ENCODE measurements at regions not wholly inside any gene's neighbourhood (a gene's known extent, or its start where the extent isn't known, plus 50 kb on each side); places are given as distances from the start of the nearest gene placed in this dataset.

GRCh38 chr10:109588259-109588658, 335.1 kb downstream of the XPNPEP1 start:
- no peak for TF ChIP-seq ZFX (IDR thresholded peaks at IDR 0.05)
- no peak for TF ChIP-seq CTCF (IDR thresholded peaks at IDR 0.05 in 2 of 3, conservative IDR thresholded peaks at IDR 0.05 in 1 of 3; ENCODE audit: borderline replicate concordance in 1 of 3, insufficient read depth in 1 of 3, low read depth in 2 of 3, low read length in 2 of 3)
- no peak for TF ChIP-seq POLR2A (IDR thresholded peaks at IDR 0.05; ENCODE audit: borderline replicate concordance, extremely low read depth, insufficient read depth, insufficient read length)
- TF ChIP-seq JUND (IDR thresholded peaks at IDR 0.05): no peak
- TF ChIP-seq CEBPB (IDR thresholded peaks at IDR 0.05; ENCODE audit: low read depth): no peak
- TF ChIP-seq EGR1 (IDR thresholded peaks at IDR 0.05; ENCODE audit: low read depth): no peak
- TF ChIP-seq EZH2phosphoT487 (IDR thresholded peaks at IDR 0.05; ENCODE audit: borderline replicate concordance): no peak
- TF ChIP-seq SRF (IDR thresholded peaks at IDR 0.05; ENCODE audit: low read depth): no peak
- no peak for TF ChIP-seq MAX (IDR thresholded peaks at IDR 0.05)
- TF ChIP-seq ATF3 (IDR thresholded peaks at IDR 0.05): no peak
- no peak for TF ChIP-seq YY1 (IDR thresholded peaks at IDR 0.05; ENCODE audit: extremely low read depth, insufficient replicate concordance, low read depth, low read length)
- no peak for TF ChIP-seq POLR2AphosphoS5 (IDR thresholded peaks at IDR 0.05; ENCODE audit: low read depth, low read length)

Measured in HCT116 (cell line).